ENCODE measurements at regions not wholly inside any gene's neighbourhood (a gene's known extent, or its start where the extent isn't known, plus 50 kb on each side); places are given as distances from the start of the nearest gene placed in this dataset.

- no peak for DNase-seq
These were observed 75.8 kb downstream of the DAD1 start for GRCh38 chr14:22513066-22513812.

DNA sequence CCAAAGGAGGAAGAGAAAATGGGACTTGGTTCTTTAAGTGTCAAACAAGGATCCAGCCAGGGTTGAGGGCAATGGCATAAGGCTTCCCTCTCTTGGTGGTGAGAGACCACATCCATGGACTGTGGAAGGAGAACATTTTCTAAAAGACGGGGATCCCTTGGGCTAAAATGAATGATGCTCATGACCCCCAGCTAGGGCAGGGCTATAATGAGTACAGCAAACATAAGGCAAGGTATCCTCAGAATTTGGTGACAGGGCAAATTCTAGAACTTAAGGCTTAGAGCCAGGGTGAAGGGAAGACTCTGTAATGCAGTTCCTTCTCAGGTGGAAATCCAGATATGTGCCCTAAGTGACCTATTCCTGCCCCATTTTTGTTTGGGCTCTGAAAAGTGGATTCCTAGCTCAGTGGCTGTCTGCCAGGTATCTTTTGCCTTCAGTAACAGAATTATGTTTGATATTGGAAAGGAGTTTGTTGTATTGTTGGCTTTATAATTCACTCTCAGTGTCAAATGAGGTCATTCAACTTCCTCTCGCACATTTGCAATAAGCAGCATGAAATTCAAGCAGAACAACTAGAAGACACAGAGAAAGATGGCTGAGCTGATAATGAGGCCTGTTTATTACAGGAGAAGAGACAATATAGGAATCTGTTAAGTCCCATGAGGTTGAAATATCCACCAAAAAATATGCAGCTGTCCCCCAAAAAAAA is 76.8 kb downstream of the DAD1 start:
- no peak for DNase-seq

DNA sequence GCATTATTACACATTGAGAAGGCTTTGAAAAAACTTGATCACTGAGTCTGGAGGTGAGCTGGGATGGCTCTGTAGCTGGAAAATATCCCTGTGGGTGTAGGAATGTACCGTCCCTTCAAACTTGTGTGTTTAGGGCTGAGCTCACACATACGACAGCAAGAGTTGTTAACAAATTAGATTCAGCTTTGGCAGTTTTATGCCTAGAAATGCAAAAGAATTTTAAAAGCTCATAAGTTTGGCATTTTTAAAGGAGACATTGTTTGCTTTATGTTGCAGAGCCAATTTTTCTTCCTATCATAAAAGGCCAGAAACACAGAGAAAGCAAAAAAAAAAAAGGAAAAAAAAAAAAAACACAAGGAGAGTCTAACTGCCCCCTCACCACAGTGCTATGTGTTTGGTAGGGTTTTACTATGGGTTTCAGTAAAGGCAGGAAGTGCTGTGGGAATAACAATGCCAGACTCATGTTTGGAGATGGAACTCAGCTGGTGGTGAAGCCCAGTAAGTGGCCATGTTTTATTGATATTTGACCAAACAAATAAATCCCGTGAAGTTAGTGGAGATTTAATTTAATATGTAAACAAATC is 78.4 kb downstream of the DAD1 start:
- DNase-seq = peak; percentile 78

GRCh38 chr14:22509751-22510300 is 79.2 kb downstream of the DAD1 start:
- DNase-seq = no peak

DNA sequence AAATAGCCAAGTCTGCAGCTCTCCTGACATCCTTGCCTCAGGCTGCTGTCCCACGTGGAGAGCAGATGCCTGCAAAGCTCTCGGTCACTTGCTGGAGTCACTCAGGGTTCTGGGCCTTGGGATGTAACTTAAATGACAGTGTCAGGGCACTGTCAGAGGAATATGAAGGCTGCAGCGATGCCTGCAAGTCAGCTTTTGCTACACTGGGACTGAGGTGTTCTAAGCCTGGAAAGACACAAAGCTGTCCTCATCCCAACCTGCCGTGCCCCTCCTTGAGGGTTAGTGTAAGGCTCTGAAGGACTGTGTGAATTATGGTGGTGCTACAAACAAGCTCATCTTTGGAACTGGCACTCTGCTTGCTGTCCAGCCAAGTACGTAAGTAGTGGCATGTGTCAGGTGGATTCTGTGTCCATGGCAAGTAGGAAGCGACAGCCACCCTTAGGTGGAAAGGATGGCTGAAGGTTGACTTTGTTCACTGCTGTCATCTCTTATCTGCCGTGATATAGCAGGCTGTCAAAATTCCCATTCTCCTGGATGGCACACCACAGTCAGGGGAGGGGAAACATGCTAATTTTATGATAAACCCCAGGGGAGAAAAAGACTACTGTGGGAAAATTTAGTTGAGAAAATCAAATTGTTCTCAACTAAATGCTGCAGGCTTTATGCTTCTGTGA is 79.9 kb downstream of the DAD1 start:
- DNase-seq = no peak

DNA sequence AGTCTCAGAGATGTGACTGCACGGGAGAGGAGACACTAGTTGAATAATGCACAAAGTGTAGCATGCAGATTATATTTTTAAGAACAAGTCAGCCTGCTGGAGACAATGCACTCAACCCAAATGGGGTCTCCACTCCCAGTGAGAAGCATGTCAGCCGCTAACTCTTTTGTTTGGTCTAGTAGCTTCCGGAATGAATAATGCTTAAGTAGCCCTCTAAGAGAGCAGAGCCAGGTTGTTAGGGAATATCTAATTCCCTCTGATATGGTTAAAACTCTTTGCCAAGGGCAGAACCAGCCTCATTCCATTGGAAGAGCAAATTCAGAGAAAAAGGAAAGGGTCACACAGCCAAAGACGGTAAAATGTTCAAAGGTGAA is 80.4 kb downstream of the DAD1 start:
- DNase-seq = no peak

DNA sequence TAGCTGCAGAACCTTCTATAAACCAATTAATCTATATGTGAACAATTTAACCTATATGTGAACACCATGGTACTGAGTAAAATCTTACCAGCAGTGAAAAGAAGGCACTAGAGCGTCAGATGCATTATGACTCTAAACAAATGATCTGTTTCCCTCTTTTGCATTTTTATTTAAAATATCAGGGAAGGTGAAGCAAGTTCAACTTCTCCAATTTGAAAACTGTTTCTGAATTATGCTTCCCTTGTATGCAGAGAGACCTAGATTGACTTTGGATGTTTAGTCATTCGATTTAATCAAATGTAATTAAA is 80.9 kb downstream of the DAD1 start:
- DNase-seq = no peak

DNA sequence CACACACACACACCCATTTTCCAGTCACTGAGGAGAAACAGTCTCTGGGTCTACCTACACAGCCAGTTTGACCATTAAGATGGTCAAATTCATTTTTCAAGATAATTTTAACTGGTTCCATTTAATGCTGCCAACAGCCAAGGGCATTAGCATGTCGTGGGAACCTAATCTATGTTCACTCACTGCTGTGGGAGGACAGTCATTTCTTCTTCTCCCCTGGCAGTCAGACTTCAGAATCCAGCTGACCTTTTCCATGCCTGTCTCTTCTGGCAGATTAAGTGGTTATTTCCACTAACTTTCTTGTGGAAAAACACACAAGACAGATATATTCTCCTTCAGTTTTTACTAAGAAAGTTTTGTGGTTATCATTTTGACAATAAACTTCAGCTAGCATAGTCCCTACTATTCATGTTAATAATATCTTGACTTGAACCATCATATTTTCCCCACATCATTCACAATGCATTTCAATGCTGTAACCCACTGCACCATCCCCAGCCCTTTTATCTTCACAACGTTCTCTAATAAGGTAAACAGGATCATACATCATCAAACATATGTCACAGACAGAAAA is 82.2 kb downstream of the DAD1 start:
- no peak for DNase-seq

DNA sequence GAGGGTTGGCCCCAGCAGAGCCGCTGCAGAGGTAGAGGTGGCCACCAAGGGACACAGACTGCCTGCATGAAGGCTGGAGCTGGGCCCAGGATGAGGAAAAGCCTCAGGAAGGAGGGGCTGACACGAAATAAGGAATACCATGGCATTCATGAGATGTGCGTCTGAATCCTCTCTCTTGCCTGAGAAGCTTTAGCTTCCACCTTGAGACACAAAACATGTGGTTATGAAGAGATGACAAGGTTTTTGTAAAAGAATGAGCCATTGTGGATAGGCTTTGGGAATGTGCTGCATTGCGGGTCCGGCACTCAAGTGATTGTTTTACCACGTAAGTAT is 82.7 kb downstream of the DAD1 start:
- DNase-seq = no peak

- DNase-seq = no peak
These were observed 83.2 kb downstream of the DAD1 start for GRCh38 chr14:22505697-22506377.

DNA sequence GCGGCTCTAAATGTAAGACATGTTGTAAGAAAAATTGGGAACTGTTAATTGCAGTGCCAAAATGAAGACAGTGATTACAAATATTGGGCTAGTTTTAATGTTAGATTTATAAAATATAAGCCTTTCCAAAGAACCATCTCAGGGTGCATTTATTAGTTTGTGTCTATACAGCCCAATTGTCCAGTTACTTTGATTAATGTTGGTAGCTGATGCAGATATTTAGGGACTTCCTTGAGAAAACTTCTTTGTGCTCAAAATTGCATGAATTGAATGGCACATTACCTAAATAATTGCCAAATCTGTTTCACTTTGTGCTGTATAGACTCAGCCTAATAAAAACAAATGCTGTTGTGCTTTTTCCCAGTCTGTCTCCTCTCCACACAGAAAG is 83.7 kb downstream of the DAD1 start:
- no peak for DNase-seq

- no peak for DNase-seq
These were observed 86.5 kb downstream of the DAD1 start for GRCh38 chr14:22502551-22502950.

DNA sequence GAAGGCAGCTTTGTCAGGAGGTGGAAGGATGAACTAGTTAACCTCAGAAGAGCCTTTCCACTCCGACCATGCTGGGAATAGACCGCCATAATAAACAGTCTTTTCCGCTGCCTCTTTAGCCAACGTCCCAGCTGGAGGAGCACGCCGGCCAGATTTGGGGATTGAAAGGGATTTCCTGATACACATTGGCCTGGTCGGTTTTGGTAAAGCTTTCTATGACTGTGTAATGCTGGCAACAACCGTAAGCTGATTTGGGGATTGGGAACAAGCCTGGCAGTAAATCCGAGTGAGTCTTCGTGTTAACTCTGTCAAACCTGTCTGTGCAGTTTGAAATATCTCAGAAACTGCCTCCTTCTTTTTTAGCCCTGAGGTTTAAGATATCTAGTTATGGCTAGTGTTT is 87.0 kb downstream of the DAD1 start:
- no peak for DNase-seq

DNA sequence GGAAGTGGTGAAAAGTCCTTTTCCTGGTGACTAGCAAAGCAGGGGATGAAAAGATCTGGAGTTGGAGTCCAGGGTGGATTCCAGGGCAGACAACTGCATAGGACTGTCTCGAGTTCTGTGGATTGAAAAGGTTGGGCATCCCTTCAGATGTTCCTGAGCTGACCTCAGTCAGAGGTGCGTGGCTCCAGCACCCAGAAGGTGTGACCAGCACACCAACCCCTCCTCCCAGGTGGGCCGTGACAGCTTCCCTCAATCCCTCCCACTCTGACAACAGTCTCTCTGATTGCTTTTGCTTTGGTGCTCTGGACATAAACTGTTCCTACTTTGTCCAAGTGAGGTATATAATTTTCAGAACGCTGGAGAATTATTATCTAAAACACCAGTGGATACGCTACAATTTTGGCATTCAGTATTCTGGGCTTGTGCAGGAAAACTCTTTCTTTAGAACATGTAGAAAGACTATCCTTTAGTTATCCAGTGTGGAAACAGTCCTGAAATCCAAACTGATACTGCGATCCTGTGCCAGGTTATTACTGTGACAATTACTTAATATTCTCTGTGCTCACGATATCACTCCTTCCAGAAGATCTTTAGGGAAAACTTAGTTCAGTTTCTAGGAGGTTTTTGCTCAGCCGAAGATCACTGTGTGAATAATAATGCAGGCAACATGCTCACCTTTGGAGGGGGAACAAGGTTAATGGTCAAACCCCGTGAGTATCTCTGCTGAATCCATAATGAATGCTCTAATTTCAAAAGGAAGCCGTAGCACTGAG is 87.9 kb downstream of the DAD1 start:
- DNase-seq = no peak

DNA sequence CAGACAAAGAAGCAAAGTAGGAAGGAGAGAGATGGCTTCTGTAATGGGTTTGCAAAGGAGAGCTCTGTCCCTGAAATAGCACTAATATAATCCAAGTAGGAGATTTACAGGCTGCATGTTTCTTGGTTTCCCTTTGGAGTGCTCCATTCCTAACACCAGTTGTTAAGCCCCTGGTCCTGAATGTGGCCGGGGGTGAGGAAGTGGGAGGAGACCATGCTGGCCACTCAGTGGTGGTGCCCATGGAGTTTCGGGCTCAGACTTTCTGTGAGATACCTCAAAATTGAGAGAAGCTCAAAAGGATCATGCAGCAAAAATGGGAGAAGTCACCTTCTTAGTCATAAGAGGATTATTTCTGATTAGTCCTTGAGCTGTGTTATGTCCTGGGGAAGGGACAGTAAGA is 88.5 kb downstream of the DAD1 start:
- DNase-seq = no peak

GRCh38 chr14:22497671-22498093 is 91.3 kb downstream of the DAD1 start:
- no peak for DNase-seq

GRCh38 chr14:22497144-22497423 is 91.9 kb downstream of the DAD1 start:
- no peak for DNase-seq

DNA sequence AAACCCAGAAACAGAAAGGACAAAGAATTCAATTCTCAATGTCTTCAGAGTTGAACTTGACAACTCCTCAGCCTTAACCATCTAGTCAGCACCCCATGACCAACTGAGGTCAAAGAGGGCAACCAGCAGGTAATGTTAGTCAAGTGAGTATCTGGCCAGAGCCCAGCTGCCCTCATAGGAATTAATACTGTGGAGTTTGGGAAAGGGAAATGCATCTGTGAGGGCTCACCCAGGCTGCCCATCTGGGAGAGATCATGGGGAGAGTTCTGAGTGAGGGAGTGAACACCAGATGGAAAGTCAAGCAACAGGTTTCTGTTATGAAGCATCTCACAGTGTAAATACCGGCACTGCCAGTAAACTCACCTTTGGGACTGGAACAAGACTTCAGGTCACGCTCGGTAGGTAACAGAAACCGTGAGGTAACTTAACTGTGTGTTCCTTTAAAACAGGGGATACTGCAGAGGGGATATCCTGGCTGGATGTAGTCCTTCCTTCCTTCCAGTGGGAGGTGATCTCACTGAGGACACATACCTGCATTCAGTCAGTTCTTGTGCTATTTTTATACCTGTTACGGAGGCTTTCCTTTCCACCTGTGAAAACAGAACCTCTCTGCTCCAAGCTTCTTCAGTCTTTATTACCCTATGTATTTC is 94.4 kb downstream of the DAD1 start:
- DNase-seq = no peak

GRCh38 chr14:22493753-22494152 is 95.3 kb downstream of the DAD1 start:
- no peak for DNase-seq

GRCh38 chr14:22492622-22493542 is 96.1 kb downstream of the DAD1 start:
- DNase-seq = no peak

All from fibroblast of skin of abdomen (primary cell).